GM12891 (cell line): ENCODE measurements at regions not wholly inside any gene's neighbourhood (a gene's known extent, or its start where the extent isn't known, plus 50 kb on each side); places are given as distances from the start of the nearest gene placed in this dataset.

Experiments
- PAX5 ChIP-seq: IDR thresholded peaks from 2 replicates; pipeline ENCODE4 v1.6.1; 2011; ENCODE audit warnings: low read length, moderate library complexity, mild to moderate bottlenecking; ENCODE audit not compliant: insufficient read depth, severe bottlenecking
- POLR2A ChIP-seq: IDR thresholded peaks from 2 replicates; pipeline ENCODE4 v1.6.1; 2011; ENCODE audit warnings: low read depth, low read length, control low read depth
- POLR2AphosphoS5 ChIP-seq: IDR thresholded peaks from 2 replicates; pipeline ENCODE4 v1.6.1; 2011; ENCODE audit warnings: low read depth, low read length, control low read depth
- SPI1 ChIP-seq: IDR thresholded peaks from 2 replicates; pipeline ENCODE4 v1.6.1; 2011; ENCODE audit warnings: low read depth, low read length, control low read depth
- TAF1 ChIP-seq: IDR thresholded peaks from 2 replicates; pipeline ENCODE4 v1.6.1; 2011; ENCODE audit warnings: low read depth, low read length, control low read depth

DNA sequence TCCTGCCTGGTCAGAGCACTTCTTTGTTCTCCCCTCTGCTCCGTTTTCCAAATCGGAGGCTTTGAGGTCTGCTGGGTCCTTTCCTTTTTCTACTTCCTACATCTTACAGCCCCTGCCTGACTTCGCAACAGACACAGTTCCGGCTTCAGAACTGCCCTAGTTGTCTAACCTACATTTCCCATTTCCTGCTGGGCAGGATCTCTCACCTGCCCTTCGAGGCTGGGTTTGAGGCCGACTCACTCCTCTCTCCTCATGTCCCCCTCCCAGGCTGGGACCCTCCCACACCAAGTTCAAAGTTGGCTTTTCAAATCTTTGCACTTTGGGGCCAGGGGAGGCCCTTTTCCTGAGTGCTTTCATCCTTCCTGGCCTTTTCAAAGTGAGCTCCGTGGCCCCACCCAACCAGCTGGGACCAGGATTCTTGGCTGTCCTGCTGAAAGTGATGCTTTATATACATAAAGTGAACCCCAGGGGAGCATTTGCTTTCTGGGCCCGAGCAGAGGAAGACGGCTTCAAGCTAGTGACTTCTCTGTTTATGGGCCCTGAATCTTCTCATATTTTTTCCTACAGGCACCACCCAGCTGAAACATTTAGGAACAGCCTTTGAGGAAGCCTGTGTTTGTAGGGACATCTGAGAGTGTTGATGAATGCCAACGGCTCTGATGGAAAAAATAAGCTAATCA, 281.0 kb upstream of the CRY1 start:
- no peak for TF ChIP-seq TAF1
- TF ChIP-seq POLR2A, result no peak
- TF ChIP-seq POLR2AphosphoS5, result no peak
- TF ChIP-seq SPI1, result no peak
- TF ChIP-seq PAX5, result no peak
